Memory B cell (primary cell): ENCODE measurements at regions not wholly inside any gene's neighbourhood (a gene's known extent, or its start where the extent isn't known, plus 50 kb on each side); places are given as distances from the start of the nearest gene placed in this dataset.

ENCODE experiments used
- ATAC-seq: fragments of 150-1000 bp; cut with Tn5 transposase; 2 replicates; pipeline ENCODE4 v1.10.0; 2021; ENCODE audit warnings: low read depth, mild to moderate bottlenecking, moderate library complexity
- DNase-seq, 2 donors: peaks; one replicate each; pipeline ENCODE4 v3.0.0; 2022; ENCODE audit warnings: low spot score in 2 of 2
- H3K27ac Mint-ChIP-seq: one replicate; pipeline ENCODE4 v1.8.0; 2022; ENCODE audit warnings: mild to moderate bottlenecking, moderate library complexity, mixed read lengths
- H3K27me3 Mint-ChIP-seq: one replicate; pipeline ENCODE4 v1.8.0; 2022; ENCODE audit warnings: mixed read lengths
- H3K36me3 Mint-ChIP-seq: one replicate; pipeline ENCODE4 v1.8.0; 2022; ENCODE audit warnings: mild to moderate bottlenecking, mixed read lengths
- H3K4me1 Mint-ChIP-seq: one replicate; pipeline ENCODE4 v1.8.0; 2022; ENCODE audit warnings: mixed read lengths
- H3K4me3 Mint-ChIP-seq: one replicate; pipeline ENCODE4 v1.8.0; 2022; ENCODE audit warnings: mild to moderate bottlenecking, moderate library complexity, mixed read lengths
- H3K9me3 Mint-ChIP-seq: one replicate; pipeline ENCODE4 v1.8.0; 2022; ENCODE audit warnings: mixed read lengths

DNA sequence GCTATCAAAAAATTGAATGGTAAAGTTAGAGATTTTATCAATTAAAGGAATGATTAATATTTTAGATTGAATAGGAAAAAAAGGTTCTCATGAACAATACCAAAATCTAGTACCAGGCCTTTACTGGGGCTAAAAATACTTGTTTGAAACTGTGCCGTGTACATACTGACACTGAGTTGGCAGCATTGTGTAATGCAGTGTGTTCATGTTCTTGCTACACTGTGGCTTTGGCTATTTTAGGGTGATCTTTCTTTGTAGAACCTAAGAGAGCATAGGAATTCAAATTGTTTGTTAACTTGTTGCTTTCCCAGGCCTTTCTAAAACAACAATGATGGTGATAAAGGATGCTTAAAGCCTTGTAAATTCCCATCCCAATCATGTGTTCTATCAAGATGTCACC, 80.9 kb downstream of the KIF4B start:
- no peaks in the 10 kb centered on the region for H3K36me3 Mint-ChIP-seq
- no peak for DNase-seq
- H3K4me3 Mint-ChIP-seq = no peak overlapping the region
- no peaks in the 10 kb centered on the region for H3K4me1 Mint-ChIP-seq
- no peak for ATAC-seq
- peaks cover 11% of the 10 kb centered on the region for H3K27me3 Mint-ChIP-seq
- H3K9me3 Mint-ChIP-seq = no peaks in the 10 kb centered on the region
- no peak overlapping the region for H3K27ac Mint-ChIP-seq

DNA sequence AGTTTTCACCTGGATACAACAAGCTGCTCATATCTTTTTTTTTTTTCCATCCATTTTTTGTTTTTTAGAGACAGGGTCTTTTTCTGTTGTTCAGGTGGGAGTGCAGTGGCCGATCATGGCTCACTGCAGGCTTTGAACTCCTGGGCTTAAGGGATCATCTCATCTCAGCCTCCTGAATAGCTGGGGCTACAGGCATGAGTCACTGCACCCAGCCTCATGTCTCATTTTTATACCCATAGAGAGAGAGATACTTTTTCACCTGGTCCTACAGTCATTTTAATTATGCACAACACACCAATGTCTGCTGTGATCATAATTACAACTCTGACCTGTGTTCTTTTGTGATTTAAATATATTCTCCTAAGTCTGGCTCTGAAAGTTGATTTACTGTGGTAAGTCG, 84.4 kb downstream of the KIF4B start:
- Mint-ChIP-seq H3K4me1 (no peaks in the 10 kb centered on the region), H3K9me3 (no peaks in the 10 kb centered on the region), H3K4me3 (no peak overlapping the region), H3K36me3 (no peaks in the 10 kb centered on the region), H3K27me3 (peaks cover 12% of the 10 kb centered on the region), H3K27ac (no peak overlapping the region)
- no peak for ATAC-seq
- DNase-seq = no peak

GRCh38 chr5:155098433-155098832, 84.9 kb downstream of the KIF4B start:
- peaks cover 13% of the 10 kb centered on the region for H3K27me3 Mint-ChIP-seq
- no peaks in the 10 kb centered on the region for H3K4me1 Mint-ChIP-seq
- ATAC-seq = no peak

DNA sequence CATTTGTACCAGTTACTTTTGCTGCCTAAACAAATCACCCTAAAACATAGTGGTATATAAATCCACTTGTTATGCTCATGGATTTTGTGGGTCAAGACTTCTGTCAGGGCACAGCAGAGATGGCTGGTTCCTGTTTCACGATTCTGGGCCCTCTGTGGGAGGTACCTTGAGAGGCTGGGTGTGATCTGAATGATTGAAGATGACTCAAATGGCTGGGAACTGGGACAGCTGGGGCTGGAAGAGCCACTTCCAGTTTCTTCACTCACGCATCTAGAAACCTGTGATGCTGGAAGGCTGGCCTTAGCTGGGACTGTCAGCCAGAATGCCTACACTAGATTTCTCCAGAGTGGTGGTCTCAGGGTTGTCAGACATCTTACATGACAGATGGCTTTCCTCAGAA, 88.1 kb downstream of the KIF4B start:
- ATAC-seq (no peak), DNase-seq (no peak)
- Mint-ChIP-seq H3K27me3 (peaks cover 9% of the 10 kb centered on the region), H3K27ac (no peak overlapping the region), H3K9me3 (peaks cover 2% of the 10 kb centered on the region), H3K36me3 (no peaks in the 10 kb centered on the region), H3K4me1 (no peaks in the 10 kb centered on the region), H3K4me3 (no peak overlapping the region)

More at GRCh38 chr5:155098433-155098832, 84.9 kb downstream of the KIF4B start:
- Mint-ChIP-seq H3K4me3 (no peak overlapping the region), H3K9me3 (peaks cover 1% of the 10 kb centered on the region), H3K27ac (no peak overlapping the region), H3K36me3 (no peaks in the 10 kb centered on the region)
- DNase-seq = no peak

DNA sequence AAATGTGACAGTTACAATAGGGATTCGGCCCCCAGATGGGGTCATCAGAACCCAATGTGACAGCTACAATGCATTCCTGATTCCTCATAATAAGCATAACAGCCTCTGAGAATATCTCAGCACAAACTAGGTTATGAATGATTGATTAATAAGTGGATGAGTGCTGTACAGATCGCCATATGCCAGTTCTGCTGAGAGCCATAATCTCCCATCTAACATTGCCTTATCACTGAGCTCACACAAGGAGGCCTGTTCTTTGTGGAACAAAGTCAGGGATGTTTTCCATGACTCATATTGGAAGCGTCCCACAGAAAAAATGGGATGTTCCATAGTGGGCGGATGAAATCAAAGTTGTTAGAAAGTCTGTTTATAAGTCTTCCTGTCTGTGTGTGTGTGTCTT, 89.6 kb downstream of the KIF4B start:
- ATAC-seq = no peak
- no peaks in the 10 kb centered on the region for H3K4me1 Mint-ChIP-seq
- no peak for DNase-seq
- peaks cover 2% of the 10 kb centered on the region for H3K9me3 Mint-ChIP-seq
- H3K36me3 Mint-ChIP-seq = no peaks in the 10 kb centered on the region
- H3K4me3 Mint-ChIP-seq = no peak overlapping the region
- H3K27ac Mint-ChIP-seq = no peak overlapping the region
- peaks cover 9% of the 10 kb centered on the region for H3K27me3 Mint-ChIP-seq

GRCh38 chr5:155104441-155104840, 90.9 kb downstream of the KIF4B start:
- Mint-ChIP-seq H3K36me3 (no peaks in the 10 kb centered on the region), H3K4me3 (no peak overlapping the region), H3K27ac (no peak overlapping the region), H3K27me3 (peaks cover 7% of the 10 kb centered on the region), H3K9me3 (peaks cover 2% of the 10 kb centered on the region), H3K4me1 (no peaks in the 10 kb centered on the region)
- DNase-seq (no peak), ATAC-seq (no peak)

DNA sequence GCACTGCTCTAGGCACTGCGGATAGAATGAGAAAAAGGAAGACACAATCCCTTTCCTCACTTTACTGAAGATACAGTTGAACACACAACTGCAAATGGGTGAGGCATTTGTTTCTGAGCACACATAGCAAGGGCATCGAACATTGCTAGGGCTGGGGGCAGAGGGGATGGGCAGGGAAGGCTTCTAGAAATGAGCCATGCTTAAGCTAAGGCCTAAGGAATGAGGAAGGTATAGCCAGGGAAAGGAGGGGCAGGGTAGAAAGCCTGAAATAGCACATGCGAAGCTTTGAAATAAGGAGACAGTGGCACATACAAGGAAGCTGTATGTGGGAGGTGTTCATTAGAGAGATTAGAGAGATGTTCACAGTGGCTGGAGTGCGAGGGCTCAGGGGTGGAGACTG, 92.7 kb downstream of the KIF4B start:
- Mint-ChIP-seq H3K27ac (no peak overlapping the region), H3K36me3 (no peaks in the 10 kb centered on the region), H3K9me3 (peaks cover 2% of the 10 kb centered on the region), H3K4me1 (no peaks in the 10 kb centered on the region), H3K27me3 (peaks cover 7% of the 10 kb centered on the region), H3K4me3 (no peak overlapping the region)
- DNase-seq (no peak), ATAC-seq (no peak)

DNA sequence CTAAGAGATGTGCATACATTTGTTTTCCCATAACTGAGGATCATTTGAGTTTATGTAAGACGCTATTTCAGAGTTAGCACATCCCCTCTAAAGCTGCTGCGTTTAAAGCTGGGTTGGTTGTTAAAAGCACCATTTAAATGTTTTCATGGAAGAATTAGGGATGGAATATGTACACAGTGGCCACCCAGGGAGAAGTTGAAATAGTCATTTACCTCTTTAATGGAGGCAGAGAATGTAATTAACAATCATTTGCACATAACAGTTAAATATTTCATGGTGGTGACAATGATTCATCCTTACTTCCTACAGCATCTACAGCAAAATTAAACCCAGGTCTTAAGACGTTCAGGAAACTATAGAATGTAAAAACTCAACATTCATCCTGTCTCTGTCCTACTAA, 100.3 kb downstream of the KIF4B start:
- peaks cover 1% of the 10 kb centered on the region for H3K9me3 Mint-ChIP-seq
- no peak for DNase-seq
- no peaks in the 10 kb centered on the region for H3K27me3 Mint-ChIP-seq
- no peaks in the 10 kb centered on the region for H3K4me1 Mint-ChIP-seq
- H3K27ac Mint-ChIP-seq = no peak overlapping the region
- no peaks in the 10 kb centered on the region for H3K36me3 Mint-ChIP-seq
- ATAC-seq = no peak
- no peak overlapping the region for H3K4me3 Mint-ChIP-seq

GRCh38 chr5:155114655-155115054, 101.1 kb downstream of the KIF4B start:
- H3K27ac Mint-ChIP-seq = no peak overlapping the region
- no peaks in the 10 kb centered on the region for H3K27me3 Mint-ChIP-seq
- ATAC-seq (no peak), DNase-seq (no peak)
- peaks cover 1% of the 10 kb centered on the region for H3K9me3 Mint-ChIP-seq
- H3K4me1 Mint-ChIP-seq = no peaks in the 10 kb centered on the region
- no peak overlapping the region for H3K4me3 Mint-ChIP-seq
- no peaks in the 10 kb centered on the region for H3K36me3 Mint-ChIP-seq

DNA sequence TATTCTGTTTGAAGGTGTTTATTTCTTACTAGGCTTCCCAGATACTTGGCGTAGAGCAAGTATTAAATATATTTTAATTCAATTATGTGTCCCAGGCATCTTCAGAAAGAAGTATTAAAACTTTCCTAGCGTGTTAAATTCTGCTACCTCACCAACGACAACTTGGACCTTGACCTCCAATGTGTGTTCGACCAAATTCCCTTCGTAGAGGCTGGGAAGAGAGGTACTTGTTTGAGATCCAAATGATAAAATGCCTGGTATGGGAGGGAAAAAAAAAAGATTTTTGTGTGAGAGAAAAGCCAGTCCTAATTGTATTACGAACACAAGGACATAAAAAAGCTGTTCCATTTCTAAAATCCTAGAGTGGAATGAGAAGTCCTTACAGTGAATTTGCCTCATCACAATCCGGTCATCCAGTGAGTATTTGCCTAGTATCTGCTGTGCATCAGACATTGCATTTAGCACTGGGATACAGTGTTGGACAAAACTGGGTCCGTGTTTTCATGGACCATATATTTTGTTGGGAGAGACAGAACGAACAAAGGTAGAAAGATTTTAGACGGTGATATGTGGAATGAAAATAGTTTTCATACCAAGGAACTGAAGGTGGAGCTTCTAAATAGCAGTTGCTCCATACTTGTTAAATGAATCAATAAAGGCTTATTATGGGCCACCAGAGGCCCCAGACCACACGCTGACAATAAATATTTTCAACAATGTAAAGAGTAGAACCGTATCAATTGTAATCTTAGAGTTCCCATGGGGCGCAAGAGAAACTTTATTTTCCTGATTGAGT, 103.1 kb downstream of the KIF4B start:
- H3K27me3 Mint-ChIP-seq = no peaks in the 10 kb centered on the region
- H3K9me3 Mint-ChIP-seq = peaks cover 1% of the 10 kb centered on the region
- no peak overlapping the region for H3K27ac Mint-ChIP-seq
- no peaks in the 10 kb centered on the region for H3K36me3 Mint-ChIP-seq
- H3K4me3 Mint-ChIP-seq = no peak overlapping the region
- H3K4me1 Mint-ChIP-seq = no peaks in the 10 kb centered on the region
- ATAC-seq (no peak), DNase-seq (no peak)

DNA sequence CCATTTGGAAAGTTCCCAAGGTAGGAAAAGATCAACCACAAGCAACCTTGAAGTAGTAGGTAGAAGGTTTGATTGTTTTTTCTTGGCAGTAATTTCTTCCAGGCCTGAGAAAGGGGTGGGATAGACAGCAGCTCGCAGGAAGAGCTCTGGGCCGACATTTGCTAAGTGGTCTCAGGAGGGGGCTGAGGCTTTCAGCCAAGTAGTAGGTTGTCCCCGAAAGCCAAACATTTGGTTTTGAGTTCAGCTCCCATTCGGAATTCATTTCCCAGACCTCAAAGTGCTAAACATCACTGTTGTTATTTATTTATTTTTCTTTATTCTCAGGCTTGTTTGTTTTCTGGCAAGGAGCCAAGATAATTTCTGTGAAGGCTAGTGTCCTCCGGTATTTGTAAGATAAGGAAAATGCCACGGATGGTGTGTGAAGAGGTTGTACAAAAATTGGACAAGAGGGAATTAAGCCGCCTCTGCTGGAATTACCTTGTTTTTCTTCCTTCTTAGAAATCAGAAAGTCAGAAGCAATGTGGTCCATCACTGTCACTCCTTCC, 112.1 kb downstream of the KIF4B start:
- Mint-ChIP-seq H3K36me3 (no peaks in the 10 kb centered on the region), H3K27me3 (peaks cover 9% of the 10 kb centered on the region), H3K9me3 (no peaks in the 10 kb centered on the region), H3K4me1 (no peaks in the 10 kb centered on the region), H3K4me3 (no peak overlapping the region), H3K27ac (no peak overlapping the region)
- no peak for DNase-seq
- ATAC-seq = no peak

DNA sequence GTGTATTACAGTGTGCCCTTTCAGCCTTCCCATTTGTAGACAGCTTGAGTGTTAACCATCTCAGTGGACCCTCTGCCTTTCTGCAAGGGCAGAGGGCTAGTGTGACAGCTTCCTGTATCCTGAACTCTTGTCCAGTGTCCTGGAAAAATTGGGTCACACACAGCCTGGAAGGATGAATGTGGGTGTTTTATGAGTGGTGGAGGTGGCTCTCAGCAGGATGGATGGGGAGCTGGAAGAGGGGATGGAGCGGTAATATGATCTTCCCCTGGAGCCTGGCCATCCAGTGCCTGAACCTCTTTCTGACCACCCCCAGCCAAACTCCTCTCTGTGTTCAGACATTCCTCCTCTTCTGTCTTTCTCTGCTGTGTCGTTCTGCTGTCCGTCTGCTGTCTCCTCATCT, 113.0 kb downstream of the KIF4B start:
- ATAC-seq (no peak), DNase-seq (no peak)
- no peak overlapping the region for H3K27ac Mint-ChIP-seq

DNA sequence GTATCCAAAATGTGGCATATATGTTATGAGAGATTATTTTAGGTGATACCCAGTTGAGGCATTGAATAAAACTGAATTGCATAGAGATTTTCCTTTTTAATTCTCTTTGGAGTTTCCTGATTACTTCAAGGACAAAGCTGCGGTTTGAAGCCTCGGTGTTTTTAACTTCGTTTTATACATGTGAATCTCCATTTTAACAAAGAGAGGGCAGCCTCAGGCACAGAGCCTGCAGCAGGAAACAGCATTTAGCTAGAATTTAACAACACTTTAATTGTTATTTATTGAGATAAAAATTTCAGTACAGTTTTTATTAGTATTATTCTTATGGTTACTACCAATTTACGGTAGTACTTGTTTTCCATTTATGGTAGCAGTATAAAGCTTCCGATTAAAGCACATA, 114.0 kb downstream of the KIF4B start:
- no peaks in the 10 kb centered on the region for H3K4me1 Mint-ChIP-seq
- ATAC-seq = no peak

More for the DNA sequence above, 113.0 kb downstream of the KIF4B start:
- H3K9me3 Mint-ChIP-seq = no peaks in the 10 kb centered on the region
- H3K4me1 Mint-ChIP-seq = no peaks in the 10 kb centered on the region
- no peak overlapping the region for H3K4me3 Mint-ChIP-seq
- no peaks in the 10 kb centered on the region for H3K36me3 Mint-ChIP-seq
- peaks cover 9% of the 10 kb centered on the region for H3K27me3 Mint-ChIP-seq

GRCh38 chr5:155128786-155129512, 115.4 kb downstream of the KIF4B start:
- H3K27me3 Mint-ChIP-seq = peaks cover 10% of the 10 kb centered on the region
- ATAC-seq (no peak), DNase-seq (no peak)
- H3K4me1 Mint-ChIP-seq = no peaks in the 10 kb centered on the region
- no peaks in the 10 kb centered on the region for H3K9me3 Mint-ChIP-seq
- no peak overlapping the region for H3K27ac Mint-ChIP-seq
- no peaks in the 10 kb centered on the region for H3K36me3 Mint-ChIP-seq
- H3K4me3 Mint-ChIP-seq = no peak overlapping the region

More for the DNA sequence above, 114.0 kb downstream of the KIF4B start:
- Mint-ChIP-seq H3K36me3 (no peaks in the 10 kb centered on the region), H3K27ac (no peak overlapping the region), H3K9me3 (no peaks in the 10 kb centered on the region), H3K4me3 (no peak overlapping the region), H3K27me3 (peaks cover 10% of the 10 kb centered on the region)
- DNase-seq = no peak
